ENCODE measurements at regions not wholly inside any gene's neighbourhood (a gene's known extent, or its start where the extent isn't known, plus 50 kb on each side); places are given as distances from the start of the nearest gene placed in this dataset.

- no peak for DNase-seq (ENCODE audit: low spot score)
These were observed 51.1 kb upstream of the BEGAIN start for GRCh38 chr14:100638211-100638855.

GRCh38 chr14:100639280-100639679 lies 52.1 kb upstream of the BEGAIN start:
- no peak for DNase-seq (ENCODE audit: low spot score)

GRCh38 chr14:100640471-100641273 lies 53.5 kb upstream of the BEGAIN start:
- no peak for DNase-seq (ENCODE audit: low spot score)

- no peak for DNase-seq (ENCODE audit: low spot score)
These were observed 54.1 kb upstream of the BEGAIN start for GRCh38 chr14:100641274-100641860.

GRCh38 chr14:100643426-100643825 lies 56.2 kb upstream of the BEGAIN start:
- no peak for DNase-seq (ENCODE audit: low spot score)

- DNase-seq (ENCODE audit: low spot score) = no peak
These were observed 57.2 kb upstream of the BEGAIN start for GRCh38 chr14:100644383-100644782.

- DNase-seq (ENCODE audit: low spot score) = no peak
These were observed 57.6 kb upstream of the BEGAIN start for GRCh38 chr14:100644784-100645183.

- peak; percentile 92 for DNase-seq (ENCODE audit: low spot score)
These were observed 58.2 kb upstream of the BEGAIN start for GRCh38 chr14:100645196-100645981.

- DNase-seq (ENCODE audit: low spot score) = no peak
These were observed 58.7 kb upstream of the BEGAIN start for GRCh38 chr14:100645982-100646314.

GRCh38 chr14:100648474-100649172 lies 61.4 kb upstream of the BEGAIN start:
- no peak for DNase-seq (ENCODE audit: low spot score)

- DNase-seq (ENCODE audit: low spot score) = no peak
These were observed 61.9 kb upstream of the BEGAIN start for GRCh38 chr14:100649173-100649519.

- no peak for DNase-seq (ENCODE audit: low spot score)
These were observed 64.8 kb upstream of the BEGAIN start for GRCh38 chr14:100651999-100652508.

GRCh38 chr14:100652744-100653143 lies 65.5 kb upstream of the BEGAIN start:
- no peak for DNase-seq (ENCODE audit: low spot score)

- DNase-seq (ENCODE audit: low spot score) = peak; percentile 66
These were observed 66.2 kb upstream of the BEGAIN start for GRCh38 chr14:100653409-100653808.

GRCh38 chr14:100654025-100654813 lies 67.0 kb upstream of the BEGAIN start:
- DNase-seq (ENCODE audit: low spot score) = no peak

GRCh38 chr14:100654814-100655740 lies 67.9 kb upstream of the BEGAIN start:
- peak; percentile 93 for DNase-seq (ENCODE audit: low spot score)

- DNase-seq (ENCODE audit: low spot score) = no peak
These were observed 68.5 kb upstream of the BEGAIN start for GRCh38 chr14:100655741-100656085.

- DNase-seq (ENCODE audit: low spot score) = no peak
These were observed 69.7 kb upstream of the DLK1 start for GRCh38 chr14:100656996-100657395.

- DNase-seq (ENCODE audit: low spot score) = no peak
These were observed 68.9 kb upstream of the DLK1 start for GRCh38 chr14:100657780-100658179.
